Left hindlimb (tissue), 1 donor: ENCODE measurements at regions not wholly inside any gene's neighbourhood (a gene's known extent, or its start where the extent isn't known, plus 50 kb on each side); places are given as distances from the start of the nearest gene placed in this dataset.

ENCODE experiments used
- DNase-seq: peaks from one replicate; pipeline ENCODE4 v3.0.0-alpha.2; 2018

GRCh38 chr7:110337646-110338045 lies 753.3 kb upstream of the LRRN3 start:
- DNase-seq = no peak

- DNase-seq = no peak
Measured at GRCh38 chr7:110347081-110347480, 743.8 kb upstream of the LRRN3 start.

GRCh38 chr7:110356438-110356837 lies 734.5 kb upstream of the LRRN3 start:
- no peak for DNase-seq

- DNase-seq = no peak
Measured at GRCh38 chr7:110358028-110358427, 732.9 kb upstream of the LRRN3 start.

- no peak for DNase-seq
Measured at GRCh38 chr7:110371709-110372108, 719.2 kb upstream of the LRRN3 start.

- DNase-seq = no peak
Measured at GRCh38 chr7:110372685-110373084, 718.2 kb upstream of the LRRN3 start.

GRCh38 chr7:110373416-110373815 lies 717.5 kb upstream of the LRRN3 start:
- no peak for DNase-seq

- no peak for DNase-seq
Measured at GRCh38 chr7:110373859-110374258, 717.1 kb upstream of the LRRN3 start.

GRCh38 chr7:110375068-110375467 lies 715.9 kb upstream of the LRRN3 start:
- DNase-seq = no peak

GRCh38 chr7:110382736-110383135 lies 708.2 kb upstream of the LRRN3 start:
- DNase-seq = no peak

- DNase-seq = no peak
Measured at GRCh38 chr7:110386006-110386405, 704.9 kb upstream of the LRRN3 start.

- no peak for DNase-seq
Measured at GRCh38 chr7:110386913-110387312, 704.0 kb upstream of the LRRN3 start.

GRCh38 chr7:110387689-110388088 lies 703.2 kb upstream of the LRRN3 start:
- DNase-seq = no peak

- DNase-seq = no peak
Measured at GRCh38 chr7:110388457-110388856, 702.5 kb upstream of the LRRN3 start.

- no peak for DNase-seq
Measured at GRCh38 chr7:110396021-110396420, 694.9 kb upstream of the LRRN3 start.

GRCh38 chr7:110397927-110398660 lies 692.8 kb upstream of the LRRN3 start:
- no peak for DNase-seq

GRCh38 chr7:110399421-110399820 lies 691.5 kb upstream of the LRRN3 start:
- no peak for DNase-seq

- no peak for DNase-seq
Measured at GRCh38 chr7:110400411-110400810, 690.5 kb upstream of the LRRN3 start.

GRCh38 chr7:110407242-110407641 lies 683.7 kb upstream of the LRRN3 start:
- no peak for DNase-seq

GRCh38 chr7:110407706-110408105 lies 683.2 kb upstream of the LRRN3 start:
- no peak for DNase-seq

- no peak for DNase-seq
Measured at GRCh38 chr7:110412614-110413013, 678.3 kb upstream of the LRRN3 start.

GRCh38 chr7:110413038-110413437 lies 677.9 kb upstream of the LRRN3 start:
- DNase-seq = no peak

GRCh38 chr7:110417611-110418010 lies 673.3 kb upstream of the LRRN3 start:
- DNase-seq = no peak

GRCh38 chr7:110418659-110419280 lies 672.2 kb upstream of the LRRN3 start:
- DNase-seq = no peak

GRCh38 chr7:110420788-110421187 lies 670.1 kb upstream of the LRRN3 start:
- no peak for DNase-seq
